Upper lobe of left lung (tissue), 6 donors: ENCODE measurements at regions not wholly inside any gene's neighbourhood (a gene's known extent, or its start where the extent isn't known, plus 50 kb on each side); places are given as distances from the start of the nearest gene placed in this dataset.

Experiments used
- ATAC-seq, 2 donors: fragments of 200-7000 bp; cut with Tn5 transposase; one replicate each; pipeline ENCODE4 v1.9.1; 2022; ENCODE audit warnings: mild to moderate bottlenecking in 2 of 2, moderate library complexity in 2 of 2; ENCODE audit not compliant: low FRiP score in 2 of 2
- DNase-seq, 2 donors: peaks; one replicate each; pipeline ENCODE4 v3.0.0-alpha.2; 2019 to 2020
- H3K27ac ChIP-seq, 4 donors: fragments of 200-600 bp; sonication (generic); one replicate each; pipeline ENCODE4 v1.5.1; 2016 to 2019
- H3K27me3 ChIP-seq, 4 donors: fragments of 200-600 bp; sonication (generic); one replicate each; pipeline ENCODE4 v1.5.1; 2017 to 2019
- H3K36me3 ChIP-seq, 4 donors: fragments of 200-600 bp; sonication (generic); one replicate each; pipeline ENCODE4 v1.5.1; 2016 to 2019
- H3K4me1 ChIP-seq, 4 donors: fragments of 200-600 bp; sonication (generic); one replicate each; pipeline ENCODE4 v1.5.1; 2018 to 2019
- H3K4me3 ChIP-seq, 4 donors: fragments of 200-600 bp; sonication (generic); one replicate each; pipeline ENCODE4 v1.5.1; 2017 to 2019; ENCODE audit warnings: mild to moderate bottlenecking in 2 of 4, moderate library complexity in 1 of 4
- H3K9me3 ChIP-seq, 4 donors: fragments of 200-600 bp; sonication (generic); one replicate each; pipeline ENCODE4 v1.5.1; 2018 to 2019
- CTCF ChIP-seq, 6 experiments: fragments of 450-650 bp in 4 of 6; fragments of 200-600 bp in 2 of 6; sonication (generic) in 2 of 6; IDR thresholded peaks; one replicate each; pipeline ENCODE4 v1.5.1; 2016 to 2019; ENCODE audit warnings: antibody characterized with exemption in 6 of 6
- EP300 ChIP-seq, 4 donors: sonication (generic); formaldehyde crosslinking; IDR thresholded peaks; one replicate each; pipeline ENCODE4 v1.5.1; 2017; ENCODE audit warnings: antibody characterized with exemption in 4 of 4, control low read depth in 2 of 4
- POLR2A ChIP-seq, 4 donors: fragments of 450-650 bp; IDR thresholded peaks; one replicate each; pipeline ENCODE4 v1.5.1; 2016 to 2017; ENCODE audit warnings: antibody characterized with exemption in 4 of 4, mild to moderate bottlenecking in 2 of 4
- POLR2AphosphoS5 ChIP-seq, 2 donors: sonication (generic); formaldehyde crosslinking; IDR thresholded peaks; one replicate each; pipeline ENCODE4 v1.5.1; 2017; ENCODE audit warnings: antibody characterized with exemption in 2 of 2
- WGBS, 2 donors: methylation state at CpG; one replicate each; pipeline ENCODE4 v1.1.5; 2017 to 2018; 5-methylcytosine and 5-hydroxymethylcytosine counted together
- donor health status: DM: no; HTN: no; CAD: no; lungs with moderate emphysema.
- donor health status: DM: no; HTN: yes; CAD: no; lungs with severe emphysema.

GRCh38 chr1:36658838-36659237 lies 176.1 kb upstream of the CSF3R start:
- Histone ChIP-seq H3K27ac (no peak overlapping the region), H3K4me3 (no peak overlapping the region), H3K9me3 (no peaks in the 10 kb centered on the region), H3K4me1 (no peaks in the 10 kb centered on the region), H3K36me3 (no peaks in the 10 kb centered on the region), H3K27me3 (no peaks in the 10 kb centered on the region)
- TF ChIP-seq CTCF (IDR thresholded peaks at IDR 0.05) (no peak), POLR2AphosphoS5 (IDR thresholded peaks at IDR 0.05) (no peak), EP300 (IDR thresholded peaks at IDR 0.05) (no peak), POLR2A (IDR thresholded peaks at IDR 0.05) (no peak)
- 35 to 51% methylated on average over 3 of the region's 3 CpGs for WGBS, 2 donors
- DNase-seq = no peak
- no peak for ATAC-seq

- DNase-seq (no peak), ATAC-seq (no peak)
- Histone ChIP-seq H3K36me3 (no peaks in the 10 kb centered on the region), H3K27ac (no peak overlapping the region), H3K9me3 (no peaks in the 10 kb centered on the region), H3K4me3 (no peak overlapping the region), H3K27me3 (no peaks in the 10 kb centered on the region), H3K4me1 (no peaks in the 10 kb centered on the region)
- TF ChIP-seq POLR2A (IDR thresholded peaks at IDR 0.05) = no peak
- no peak for TF ChIP-seq CTCF (IDR thresholded peaks at IDR 0.05)
- no peak for TF ChIP-seq EP300 (IDR thresholded peaks at IDR 0.05)
- TF ChIP-seq POLR2AphosphoS5 (IDR thresholded peaks at IDR 0.05) = no peak
- 72 to 88% methylated on average over 6 of the region's 6 CpGs for WGBS, 2 donors
Measured at GRCh38 chr1:36657826-36658225, 175.1 kb upstream of the CSF3R start.

- Histone ChIP-seq H3K4me1 (no peaks in the 10 kb centered on the region), H3K4me3 (no peak overlapping the region), H3K9me3 (no peaks in the 10 kb centered on the region), H3K36me3 (no peaks in the 10 kb centered on the region), H3K27me3 (no peaks in the 10 kb centered on the region), H3K27ac (no peak overlapping the region)
- TF ChIP-seq POLR2A (IDR thresholded peaks at IDR 0.05) (no peak), EP300 (IDR thresholded peaks at IDR 0.05) (no peak), CTCF (IDR thresholded peaks at IDR 0.05) (no peak), POLR2AphosphoS5 (IDR thresholded peaks at IDR 0.05) (no peak)
- no peak for DNase-seq
- ATAC-seq = no peak
Measured at GRCh38 chr1:36656838-36657237, 174.1 kb upstream of the CSF3R start.

- Histone ChIP-seq H3K27me3 (no peaks in the 10 kb centered on the region), H3K27ac (no peak overlapping the region), H3K9me3 (no peaks in the 10 kb centered on the region), H3K4me3 (no peak overlapping the region), H3K4me1 (no peaks in the 10 kb centered on the region), H3K36me3 (no peaks in the 10 kb centered on the region)
- no peak for ATAC-seq
- WGBS, 2 donors = 57% methylated on average over 2 of the region's 2 CpGs; no CpG with 5 or more reads in 1 of the 2 donors
- TF ChIP-seq POLR2AphosphoS5 (IDR thresholded peaks at IDR 0.05) (no peak), EP300 (IDR thresholded peaks at IDR 0.05) (no peak), POLR2A (IDR thresholded peaks at IDR 0.05) (no peak), CTCF (IDR thresholded peaks at IDR 0.05) (no peak)
- DNase-seq = no peak
Measured at GRCh38 chr1:36656271-36656670, 173.6 kb upstream of the CSF3R start.

GRCh38 chr1:36654586-36654985 lies 171.9 kb upstream of the CSF3R start:
- WGBS, 2 donors = 64 to 65% methylated on average over 4 of the region's 4 CpGs
- Histone ChIP-seq H3K36me3 (no peaks in the 10 kb centered on the region), H3K9me3 (no peaks in the 10 kb centered on the region), H3K4me3 (no peak overlapping the region), H3K27ac (no peak overlapping the region), H3K4me1 (no peaks in the 10 kb centered on the region), H3K27me3 (no peaks in the 10 kb centered on the region)
- DNase-seq = no peak
- no peak for ATAC-seq
- TF ChIP-seq POLR2AphosphoS5 (IDR thresholded peaks at IDR 0.05) (no peak), POLR2A (IDR thresholded peaks at IDR 0.05) (no peak), EP300 (IDR thresholded peaks at IDR 0.05) (no peak), CTCF (IDR thresholded peaks at IDR 0.05) (no peak)
